IMR-90 (cell line): ENCODE measurements at regions not wholly inside any gene's neighbourhood (a gene's known extent, or its start where the extent isn't known, plus 50 kb on each side); places are given as distances from the start of the nearest gene placed in this dataset.

Experiments
- BHLHE40 ChIP-seq: fragments of 150-350 bp; IDR thresholded peaks from 2 replicates; pipeline ENCODE4 v1.6.1; 2016; ENCODE audit warnings: mild to moderate bottlenecking, low read depth, low read length
- CEBPB ChIP-seq: IDR thresholded peaks from 2 replicates; pipeline ENCODE4 v1.6.1; 2012; ENCODE audit warnings: low read depth, low read length, improper control_type of control experiment
- CTCF ChIP-seq: conservative IDR thresholded peaks from 2 replicates; pipeline ENCODE4 v1.5.1; 2012; ENCODE audit warnings: mild to moderate bottlenecking, low read depth, low read length, improper control_type of control experiment
- NFE2L2 ChIP-seq: fragments of 150-350 bp; IDR thresholded peaks from 2 replicates; pipeline ENCODE4 v1.6.1; 2016; ENCODE audit warnings: low read depth, mild to moderate bottlenecking, low read length
- POLR2A ChIP-seq: IDR thresholded peaks from 2 replicates; pipeline ENCODE4 v1.6.1; 2012; ENCODE audit warnings: mild to moderate bottlenecking, low read depth, low read length
- RAD21 ChIP-seq: IDR thresholded peaks from 2 replicates; pipeline ENCODE4 v1.6.1; 2012; ENCODE audit warnings: low read length, improper control_type of control experiment
- SMC3 ChIP-seq: fragments of 150-350 bp; IDR thresholded peaks from 2 replicates; pipeline ENCODE4 v1.6.1; 2016; ENCODE audit warnings: low read depth, mild to moderate bottlenecking, antibody characterized with exemption, low read length, moderate library complexity

- no peak for TF ChIP-seq CTCF
- no peak for TF ChIP-seq RAD21
- no peak for TF ChIP-seq NFE2L2
- TF ChIP-seq CEBPB, result no peak
- TF ChIP-seq POLR2A, result no peak
- TF ChIP-seq SMC3, result no peak
- TF ChIP-seq BHLHE40, result no peak
Observed at GRCh38 chr5:30846171-30846570, 347.3 kb upstream of the CDH6 start.
